Mucosa of gallbladder (tissue), 1 donor: ENCODE measurements at regions not wholly inside any gene's neighbourhood (a gene's known extent, or its start where the extent isn't known, plus 50 kb on each side); places are given as distances from the start of the nearest gene placed in this dataset.

ENCODE experiments used
- DNase-seq: peaks from one replicate; pipeline ENCODE4 v3.0.0-alpha.2; 2020; ENCODE audit warnings: low spot score
- donor health status: DM: no; HTN: no; CAD: no.

GRCh38 chr2:15765211-15765610 is 173.5 kb downstream of the DDX1 start:
- no peak for DNase-seq

- no peak for DNase-seq
Observed at GRCh38 chr2:15765686-15766302, 174.1 kb downstream of the DDX1 start.

- no peak for DNase-seq
Observed at GRCh38 chr2:15766303-15766861, 174.0 kb upstream of the MYCN start.

- no peak for DNase-seq
Observed at GRCh38 chr2:15766911-15767597, 173.3 kb upstream of the MYCN start.

DNA sequence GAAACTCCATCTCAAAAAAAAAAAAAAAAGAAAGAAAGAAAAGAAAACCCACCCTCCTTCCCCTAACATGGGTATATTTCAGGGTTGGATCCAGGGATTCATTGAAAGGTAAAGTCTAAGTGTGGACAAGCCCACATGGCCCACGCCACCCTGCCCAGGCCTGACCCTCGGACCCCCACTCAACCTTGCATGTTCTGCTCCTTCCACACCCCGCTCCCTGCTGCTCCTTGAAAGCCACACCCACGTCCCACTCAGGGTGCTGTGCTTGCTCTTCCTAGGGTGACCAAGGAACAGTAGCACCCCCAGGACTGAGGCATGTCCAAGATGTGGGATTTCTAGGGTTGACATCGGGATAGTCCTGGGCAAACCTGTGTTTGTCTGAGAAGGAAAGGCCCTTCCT is 172.7 kb upstream of the MYCN start:
- DNase-seq = no peak

- DNase-seq = no peak
Observed at GRCh38 chr2:15768142-15768541, 172.2 kb upstream of the MYCN start.

DNA sequence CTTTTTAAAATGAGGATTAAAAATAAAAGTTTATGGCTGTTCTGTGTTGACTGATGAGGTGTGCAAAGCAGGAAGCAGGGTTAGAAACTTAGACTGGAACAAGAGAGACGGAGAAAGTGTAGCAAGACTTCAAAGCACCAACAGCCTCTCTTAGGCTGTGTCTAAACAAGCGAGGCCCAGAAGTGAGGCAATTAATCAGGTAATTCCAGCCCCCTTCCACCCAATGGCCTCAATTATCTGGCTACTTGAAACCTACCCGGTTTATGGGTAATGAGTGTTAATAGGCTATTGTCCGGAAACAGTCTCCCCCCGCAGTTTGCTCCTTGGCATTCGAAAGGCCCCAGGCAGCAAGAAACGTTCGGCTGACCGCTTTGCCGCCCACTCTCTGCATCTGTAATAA is 171.7 kb upstream of the MYCN start:
- no peak for DNase-seq

DNA sequence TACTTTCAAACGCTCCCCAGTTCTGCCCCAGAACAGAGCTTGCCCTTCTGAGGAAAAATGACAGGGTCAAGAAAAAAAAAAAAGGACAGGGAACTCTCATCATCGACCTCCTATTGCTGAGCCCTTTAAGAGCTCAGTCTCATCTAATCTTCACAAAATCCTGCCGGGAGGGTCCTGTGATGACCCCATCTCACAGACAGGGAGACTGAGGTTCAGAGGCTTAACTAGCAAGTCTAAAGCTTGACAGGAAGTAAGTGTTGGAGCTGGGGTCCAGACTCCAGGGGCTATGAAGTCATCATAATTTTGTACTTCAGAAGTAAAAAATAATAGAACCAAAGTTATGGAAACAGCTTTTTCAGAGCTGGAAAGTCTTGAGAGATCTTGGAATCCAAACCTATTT is 171.1 kb upstream of the MYCN start:
- no peak for DNase-seq

GRCh38 chr2:15769676-15770547 is 170.4 kb upstream of the MYCN start:
- DNase-seq = no peak

- DNase-seq = no peak
Observed at GRCh38 chr2:15770606-15771005, 169.7 kb upstream of the MYCN start.

- no peak for DNase-seq
Observed at GRCh38 chr2:15771124-15771523, 169.2 kb upstream of the MYCN start.

DNA sequence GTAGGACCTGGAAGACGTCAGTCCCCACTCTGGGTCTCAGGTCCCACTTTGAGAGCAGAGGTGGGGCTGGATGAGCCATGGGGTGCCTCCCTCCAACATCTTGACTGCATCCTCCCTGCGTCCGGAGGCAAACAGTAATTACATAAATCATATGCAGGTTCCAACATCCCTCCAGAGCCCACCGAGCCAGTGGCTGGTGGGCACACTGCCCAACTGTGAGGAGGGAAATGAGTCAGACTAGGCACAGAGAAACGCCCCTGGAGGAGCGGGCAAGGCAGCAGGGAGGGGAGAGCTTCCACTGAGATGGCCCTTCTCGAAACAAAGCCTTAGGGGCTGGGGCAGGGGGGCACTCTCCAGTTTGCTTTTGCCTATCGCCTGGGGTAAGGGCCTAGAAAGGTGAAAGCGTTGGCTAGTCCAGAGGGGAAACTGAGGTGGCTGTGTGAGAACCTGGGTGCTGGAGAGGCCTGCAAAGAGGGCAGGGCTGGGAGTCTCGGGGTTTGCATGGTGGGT is 168.2 kb upstream of the MYCN start:
- no peak for DNase-seq

GRCh38 chr2:15772681-15773080 is 167.7 kb upstream of the MYCN start:
- DNase-seq = no peak

- DNase-seq = no peak
Observed at GRCh38 chr2:15773204-15773603, 167.1 kb upstream of the MYCN start.

GRCh38 chr2:15773846-15774245 is 166.5 kb upstream of the MYCN start:
- DNase-seq = no peak

DNA sequence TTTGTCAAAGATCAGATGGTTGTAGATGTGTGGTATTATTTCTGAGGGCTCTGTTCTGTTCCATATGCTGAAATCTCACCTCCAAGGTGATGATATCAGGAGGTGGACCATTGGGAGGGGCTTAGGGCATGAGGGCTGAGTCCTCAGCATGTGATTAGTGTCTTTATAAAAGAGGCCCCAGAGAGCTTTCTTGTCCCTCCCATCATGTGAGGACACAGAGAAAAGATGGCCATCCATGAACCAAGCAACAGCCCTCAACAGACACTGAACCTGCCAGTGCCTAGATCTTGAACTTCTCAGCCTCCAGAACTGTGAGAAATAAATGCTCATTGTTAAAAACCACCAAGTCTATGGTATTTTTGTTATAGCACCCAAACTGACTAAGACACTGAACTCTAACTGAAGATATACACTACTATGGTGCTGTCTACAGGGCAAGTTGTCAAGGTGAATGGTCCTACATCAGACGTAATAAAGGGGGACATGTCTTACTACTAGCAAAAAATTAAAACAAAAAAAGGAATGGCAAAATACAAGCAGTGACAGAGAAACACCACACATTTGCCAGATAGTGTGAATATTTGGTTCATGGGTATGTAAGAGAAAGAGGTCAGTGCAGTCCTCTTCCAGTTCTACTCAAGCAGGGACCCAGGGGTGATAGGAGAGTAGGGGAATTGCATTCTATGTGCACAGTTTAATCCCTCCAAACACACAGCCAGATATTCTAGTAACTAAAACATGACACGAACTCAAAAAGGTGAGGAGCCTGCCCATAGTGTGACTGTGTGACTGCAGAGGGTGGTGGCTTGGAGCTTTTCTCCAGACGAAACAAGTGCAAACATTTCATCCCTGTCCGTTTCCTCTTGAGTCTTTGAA is 164.4 kb upstream of the MYCN start:
- no peak for DNase-seq

DNA sequence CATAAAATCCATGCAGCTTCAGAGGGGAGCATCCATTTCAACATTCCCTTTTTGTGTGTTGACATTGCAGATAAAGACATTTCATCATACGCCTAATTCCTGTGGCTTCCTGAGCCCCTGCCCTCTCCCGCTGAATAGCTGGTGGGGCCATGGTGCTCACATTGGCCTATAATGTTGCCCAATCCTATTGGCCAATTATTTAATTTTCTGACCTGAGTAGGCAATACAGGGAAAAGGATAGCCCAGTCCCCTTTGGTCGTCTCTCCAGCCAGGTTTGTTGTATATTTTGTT is 163.8 kb upstream of the MYCN start:
- DNase-seq = no peak

GRCh38 chr2:15776992-15777702 is 163.2 kb upstream of the MYCN start:
- DNase-seq = no peak

DNA sequence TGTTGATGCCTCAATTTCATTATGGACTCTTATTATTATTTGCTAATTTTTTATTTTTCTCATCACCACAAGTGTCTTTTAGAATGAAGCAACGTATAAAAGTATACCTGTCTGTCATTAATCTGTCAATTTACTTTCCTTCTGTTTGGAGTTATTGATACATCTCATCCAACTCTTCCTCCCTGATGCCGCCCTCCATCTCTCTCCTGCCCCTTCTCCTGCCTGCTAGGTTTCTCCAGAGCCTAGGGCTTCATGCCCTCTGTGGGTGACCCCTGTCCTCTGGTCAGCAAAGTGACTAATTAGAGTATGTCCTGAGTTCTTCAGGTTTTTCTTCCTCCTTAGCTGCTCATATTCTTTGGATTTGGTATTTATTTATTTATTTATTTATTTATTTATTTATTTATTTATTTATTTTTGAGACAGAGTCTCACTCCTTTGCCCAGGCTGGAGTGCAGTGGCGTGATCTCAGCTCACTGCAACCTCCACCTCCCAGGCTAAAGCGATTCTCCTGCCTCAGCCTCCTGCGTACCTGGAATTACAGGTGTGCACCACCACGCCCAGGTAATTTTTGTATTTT is 162.5 kb upstream of the MYCN start:
- no peak for DNase-seq

GRCh38 chr2:15778529-15779219 is 161.7 kb upstream of the MYCN start:
- no peak for DNase-seq
